ENCODE measurements at regions not wholly inside any gene's neighbourhood (a gene's known extent, or its start where the extent isn't known, plus 50 kb on each side); places are given as distances from the start of the nearest gene placed in this dataset.

GRCh38 chr5:56549096-56549886, 266.1 kb upstream of the MAP3K1 start:
- no peak for DNase-seq (ENCODE audit: low read depth in 3 of 3)

DNA sequence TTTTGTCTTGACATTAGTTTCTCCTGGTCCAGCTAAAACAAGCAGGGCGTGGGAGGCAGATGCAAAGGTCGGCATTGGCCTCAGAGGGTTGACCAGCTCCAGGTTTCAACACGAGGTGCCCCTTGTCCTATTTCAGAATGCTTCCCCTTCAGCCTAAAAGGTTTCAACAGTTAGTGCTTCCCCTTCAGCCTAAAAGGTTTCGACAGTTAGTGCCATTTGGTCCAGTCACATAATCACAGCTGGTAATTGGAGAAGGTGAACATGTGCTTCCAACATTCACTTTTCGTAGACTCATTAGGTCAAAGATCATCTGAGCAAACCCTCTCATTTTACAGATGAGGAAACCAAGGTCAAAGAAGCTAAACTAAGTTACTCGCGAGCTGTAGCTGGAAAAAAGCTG, 270.3 kb upstream of the MAP3K1 start:
- no peak for DNase-seq (ENCODE audit: low read depth in 3 of 3)

DNA sequence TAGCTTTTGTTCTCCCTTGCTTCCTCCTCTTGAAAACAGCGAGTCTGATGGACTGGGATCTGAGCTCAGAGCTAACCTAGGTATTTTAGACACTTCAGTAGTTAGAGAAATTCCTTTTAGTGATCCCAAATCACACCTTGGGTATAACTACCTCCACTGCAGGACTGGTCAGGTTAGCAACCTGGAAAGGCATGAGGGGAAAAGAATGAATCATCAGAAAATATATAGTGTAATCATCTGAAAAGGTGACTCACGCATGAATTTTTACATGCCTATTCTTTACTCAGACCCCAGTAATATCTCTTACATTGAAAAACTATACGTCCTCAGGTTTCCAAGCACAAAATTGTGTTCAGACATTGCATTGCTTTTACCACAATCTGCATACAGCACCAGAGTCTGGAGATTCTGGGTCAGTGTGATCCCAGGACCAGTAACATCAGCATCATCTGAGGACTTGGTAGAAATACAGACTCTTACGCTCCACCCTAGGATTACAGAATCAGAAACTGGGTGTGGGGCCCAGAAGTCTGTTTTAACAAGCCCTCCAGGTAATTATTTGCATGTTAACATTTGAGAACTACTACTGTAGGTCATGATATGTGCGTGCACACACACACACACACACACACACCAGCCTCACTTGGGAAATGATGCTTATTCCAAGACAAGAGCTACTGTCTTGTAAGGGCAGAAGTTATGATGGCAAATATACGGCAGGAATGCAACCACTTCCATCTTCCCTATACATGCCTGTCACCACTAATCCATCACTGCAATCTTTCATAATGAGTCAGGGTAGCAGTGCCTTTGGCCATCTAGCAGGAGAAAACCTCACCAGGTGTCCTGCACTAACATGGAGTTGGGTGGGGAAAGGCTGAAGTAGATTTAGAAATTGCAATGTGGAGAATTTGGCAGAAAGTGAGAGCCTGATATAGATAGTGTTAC, 271.6 kb upstream of the MAP3K1 start:
- DNase-seq (ENCODE audit: low read depth in 3 of 3), result no peak

DNA sequence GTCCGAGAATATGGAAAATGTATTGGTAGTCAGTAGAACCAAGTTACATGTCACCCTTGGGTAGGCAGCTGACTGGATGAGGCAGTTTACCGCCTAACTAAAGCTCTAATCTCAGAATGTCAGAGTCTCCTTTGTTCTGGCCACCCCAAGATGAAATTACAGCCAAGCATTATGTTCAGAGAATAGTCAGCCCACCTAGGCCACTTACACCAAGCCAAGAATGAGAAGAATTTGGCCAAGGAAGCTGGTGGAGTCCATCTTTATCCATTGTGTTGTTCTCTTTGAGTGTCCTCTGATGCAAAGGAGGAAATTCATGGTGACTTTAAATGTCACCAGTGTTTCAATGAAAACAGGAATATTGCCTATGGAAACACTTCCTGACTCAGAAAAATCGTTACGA, 275.1 kb upstream of the MAP3K1 start:
- DNase-seq (ENCODE audit: low read depth in 3 of 3), result no peak

DNA sequence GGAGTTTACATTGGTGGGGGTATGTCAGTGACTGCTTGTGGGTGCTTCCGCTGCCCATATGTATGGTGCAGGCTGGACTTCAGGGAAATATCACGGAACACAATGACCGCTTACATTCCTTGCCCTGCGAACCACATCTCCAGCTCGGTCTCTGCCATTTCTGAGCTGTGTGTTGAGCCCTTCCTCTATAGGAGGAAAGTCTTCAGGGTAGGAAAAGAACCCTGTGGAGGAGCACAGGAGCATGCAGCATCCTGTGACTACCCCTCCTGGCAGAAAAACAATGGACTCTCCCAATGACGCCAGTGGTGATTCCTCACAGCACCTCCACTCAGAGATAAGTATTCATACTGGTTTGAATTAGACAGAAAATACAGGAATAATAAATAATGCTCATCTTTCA, 276.8 kb upstream of the MAP3K1 start:
- DNase-seq (ENCODE audit: low read depth in 3 of 3), result no peak

- DNase-seq (ENCODE audit: low read depth in 3 of 3), result no peak
Measured at GRCh38 chr5:56535347-56535746, 280.0 kb upstream of the MAP3K1 start.

DNA sequence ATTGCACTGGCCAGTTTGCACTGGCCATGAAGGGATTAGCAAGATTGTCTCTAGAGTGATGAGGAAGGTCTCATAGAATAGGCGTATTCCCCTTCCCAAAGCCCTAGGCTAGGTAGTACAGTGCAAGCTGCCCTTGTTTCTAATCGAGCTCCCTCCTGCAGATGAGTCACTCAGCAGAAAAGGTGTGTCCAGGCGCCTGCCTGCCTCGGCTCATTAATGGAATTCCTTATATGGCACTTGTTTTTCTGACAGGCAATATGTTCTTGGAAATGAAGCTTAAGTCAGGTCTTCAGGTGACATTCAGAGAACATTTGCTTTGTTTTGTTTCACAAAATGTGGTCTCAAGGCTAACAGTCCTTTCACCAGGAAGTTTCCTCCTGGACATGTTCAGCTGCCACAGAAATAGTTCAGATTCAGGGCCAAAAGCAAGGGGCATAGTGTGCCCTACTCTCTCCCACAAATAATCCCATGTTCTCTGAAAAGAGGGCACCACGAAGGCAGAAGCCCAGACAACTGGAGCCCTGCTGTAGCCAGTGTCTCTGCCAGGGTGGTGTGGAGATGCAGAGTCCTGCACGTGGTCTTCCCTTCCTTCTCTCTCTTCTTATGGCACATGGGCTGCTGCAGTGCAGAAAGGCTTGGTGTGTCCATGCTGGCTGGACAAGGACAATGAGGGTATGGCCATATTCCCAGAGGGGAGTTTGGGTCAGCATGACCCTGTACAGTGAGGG, 281.1 kb upstream of the MAP3K1 start:
- DNase-seq (ENCODE audit: low read depth in 3 of 3), result no peak

GRCh38 chr5:56532466-56532865, 282.9 kb upstream of the MAP3K1 start:
- no peak for DNase-seq (ENCODE audit: low read depth in 3 of 3)

- no peak for DNase-seq (ENCODE audit: low read depth in 3 of 3)
Measured at GRCh38 chr5:56530626-56531138, 284.7 kb upstream of the MAP3K1 start.

DNA sequence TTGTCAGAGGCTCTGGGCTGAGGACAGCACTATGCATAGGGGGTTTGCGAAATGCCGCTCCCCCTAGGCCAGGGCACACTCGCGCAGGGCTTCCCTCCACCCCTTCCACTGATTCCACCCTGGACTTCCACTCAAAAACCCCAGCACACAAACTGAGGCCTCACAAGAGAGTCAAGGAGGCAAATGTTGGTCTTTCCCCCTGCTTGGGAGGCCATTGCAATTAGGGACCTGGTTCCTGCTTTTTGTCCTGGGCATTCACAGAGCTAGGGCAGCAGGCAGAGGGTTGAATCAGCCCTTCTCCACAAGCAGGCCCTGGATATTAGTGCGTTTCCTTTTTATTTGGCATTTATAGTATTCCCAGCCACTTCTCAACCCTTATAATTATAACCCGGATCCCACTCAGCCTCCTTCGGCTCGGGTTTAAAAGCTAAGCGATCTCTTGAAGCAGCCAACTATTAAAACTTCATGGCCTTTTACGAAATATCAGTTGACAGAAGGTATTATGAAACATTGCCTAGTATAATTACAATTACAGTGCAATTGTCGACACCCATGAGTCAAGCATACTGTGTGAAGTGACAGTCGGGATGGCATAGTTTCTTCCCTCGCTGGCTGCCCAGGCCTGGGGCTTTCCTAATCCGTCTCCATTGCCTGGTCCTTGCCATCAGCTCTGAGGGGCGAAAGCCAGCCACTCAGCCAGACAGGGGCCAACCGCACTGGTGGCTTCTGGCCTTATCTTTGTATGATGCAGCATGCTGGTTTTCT, 285.5 kb upstream of the MAP3K1 start:
- DNase-seq (ENCODE audit: low read depth in 3 of 3), result no peak

DNA sequence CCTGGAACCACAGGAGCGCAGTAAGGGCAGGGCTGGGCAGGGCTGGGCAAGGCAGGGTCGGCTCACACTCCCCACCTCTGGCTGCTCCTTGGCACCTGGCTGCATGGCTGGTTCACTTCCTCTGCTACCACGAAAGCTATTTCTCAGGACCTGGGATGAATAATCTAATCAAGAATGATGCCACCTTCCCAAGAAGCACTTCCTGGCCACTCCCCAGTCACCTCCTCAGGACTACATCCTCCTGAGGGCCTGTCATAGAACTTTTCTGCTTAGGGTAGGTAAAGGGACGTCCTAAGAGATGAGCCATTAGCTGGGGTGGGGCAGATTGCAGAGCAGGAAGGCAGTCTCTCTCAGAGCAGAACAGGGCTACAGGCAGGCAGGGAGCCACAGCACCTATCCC, 288.2 kb upstream of the MAP3K1 start:
- no peak for DNase-seq (ENCODE audit: low read depth in 3 of 3)

GRCh38 chr5:56525113-56525512, 290.2 kb upstream of the MAP3K1 start:
- DNase-seq (ENCODE audit: low read depth in 3 of 3), result no peak

GRCh38 chr5:56523790-56524575, 290.9 kb upstream of the ANKRD55 start:
- no peak for DNase-seq (ENCODE audit: low read depth in 3 of 3)

- no peak for DNase-seq (ENCODE audit: low read depth in 3 of 3)
Measured at GRCh38 chr5:56522960-56523359, 289.8 kb upstream of the ANKRD55 start.

DNA sequence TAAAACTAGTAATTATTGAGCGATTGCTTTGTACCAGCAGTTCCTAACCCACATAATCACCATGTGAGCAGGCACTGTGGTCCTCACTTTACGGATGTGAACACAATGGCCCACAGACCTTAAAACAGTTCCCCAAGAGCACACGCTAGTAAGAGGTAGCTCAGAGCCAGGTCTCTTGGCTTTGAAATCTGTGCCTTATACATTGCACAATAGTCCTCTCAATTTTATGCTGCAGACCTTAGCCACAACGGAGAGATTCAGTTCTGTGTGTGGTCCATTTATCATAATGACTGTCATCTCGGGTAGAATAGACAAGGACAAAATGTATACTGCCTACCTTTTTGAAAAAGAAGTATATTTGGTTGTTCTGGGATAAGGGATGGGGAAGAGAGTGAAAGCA, 289.0 kb upstream of the ANKRD55 start:
- no peak for DNase-seq (ENCODE audit: low read depth in 3 of 3)

- no peak for DNase-seq (ENCODE audit: low read depth in 3 of 3)
Measured at GRCh38 chr5:56520986-56521730, 288.0 kb upstream of the ANKRD55 start.

DNA sequence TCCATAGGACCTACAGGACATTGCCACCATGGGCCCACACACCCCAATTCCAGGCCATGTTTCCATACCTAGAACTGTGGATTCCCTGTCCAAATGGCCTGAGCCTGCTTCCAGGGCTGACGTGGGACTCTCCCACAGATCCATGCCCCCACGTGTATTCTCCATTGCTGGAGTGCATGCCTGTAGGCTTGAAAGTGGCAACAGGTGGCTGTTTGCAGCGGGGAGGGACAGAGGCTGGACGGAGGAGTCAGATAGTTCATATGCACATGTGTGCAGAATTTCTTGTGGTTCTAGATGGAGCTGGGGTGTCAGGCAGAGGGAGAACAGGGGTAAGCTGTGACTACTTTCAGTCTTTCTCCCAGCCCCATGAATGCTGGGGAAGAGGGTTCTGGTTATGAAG, 285.7 kb upstream of the ANKRD55 start:
- DNase-seq (ENCODE audit: low read depth in 3 of 3), result no peak

GRCh38 chr5:56517011-56517416, 283.9 kb upstream of the ANKRD55 start:
- no peak for DNase-seq (ENCODE audit: low read depth in 3 of 3)

- DNase-seq (ENCODE audit: low read depth in 3 of 3), result no peak
Measured at GRCh38 chr5:56516441-56516840, 283.3 kb upstream of the ANKRD55 start.

DNA sequence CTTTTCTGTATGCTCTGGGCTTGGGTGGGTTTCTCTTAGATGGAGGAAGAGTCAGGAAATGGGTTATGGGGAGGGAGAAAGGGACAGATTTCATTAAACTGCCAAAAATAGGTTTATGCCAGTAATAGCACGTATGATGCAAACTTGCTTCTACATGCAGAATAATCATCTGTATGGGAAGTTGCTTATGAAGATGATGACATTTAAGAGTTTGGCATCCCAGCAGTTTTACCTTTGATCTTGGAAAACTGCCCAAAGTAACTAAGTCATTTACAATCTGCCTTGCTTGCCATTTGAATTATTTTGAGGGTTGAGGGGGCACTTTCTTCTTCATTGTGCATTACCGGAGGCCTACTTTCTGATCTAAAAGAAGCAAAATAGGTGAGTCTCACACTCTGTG, 282.9 kb upstream of the ANKRD55 start:
- DNase-seq (ENCODE audit: low read depth in 3 of 3), result no peak
